Astrocyte (in vitro differentiated cells and primary cell): ENCODE measurements at regions not wholly inside any gene's neighbourhood (a gene's known extent, or its start where the extent isn't known, plus 50 kb on each side); places are given as distances from the start of the nearest gene placed in this dataset.
A peak's percentile ranks its signal among the peaks of the same experiment; 100 is the strongest.

Experiments
- DNase-seq: peaks from one replicate; pipeline ENCODE4 v3.0.0-alpha.2; 2010; ENCODE audit warnings: low read depth
- FAIRE-seq: peaks from 2 replicates; lab custom pipeline; 2011; peaks lifted over from hg19 to GRCh38; lab: Jason Lieb, UNC
- H2AFZ ChIP-seq: 2 replicates; pipeline ENCODE4 v1.6.0; 2012; ENCODE audit warnings: low read depth, low read length, inconsistent platforms
- H3K27ac ChIP-seq: 2 replicates; pipeline ENCODE4 v1.5.1; 2011; ENCODE audit warnings: low read depth, low read length, inconsistent platforms
- H3K27me3 ChIP-seq: 2 replicates; pipeline ENCODE4 v1.6.0; 2011; ENCODE audit warnings: low read length, inconsistent platforms; ENCODE audit not compliant: insufficient read depth
- H3K36me3 ChIP-seq: 2 replicates; pipeline ENCODE4 v1.5.1; 2011; ENCODE audit warnings: low read length, inconsistent platforms; ENCODE audit not compliant: insufficient read depth
- H3K4me1 ChIP-seq: 2 replicates; pipeline ENCODE4 v1.5.1; 2011; ENCODE audit warnings: low read length, inconsistent platforms; ENCODE audit not compliant: insufficient read depth
- H3K4me2 ChIP-seq: 2 replicates; pipeline ENCODE4 v1.6.0; 2012; ENCODE audit warnings: low read length, inconsistent platforms
- H3K4me3 ChIP-seq: 2 replicates; pipeline ENCODE4 v1.5.1; 2011; ENCODE audit warnings: low read depth, mild to moderate bottlenecking, low read length, inconsistent platforms; ENCODE audit not compliant: insufficient read depth
- H3K79me2 ChIP-seq: 2 replicates; pipeline ENCODE4 v1.6.0; 2012; ENCODE audit warnings: mild to moderate bottlenecking, low read length, inconsistent platforms; ENCODE audit not compliant: insufficient read depth
- H3K9ac ChIP-seq: 2 replicates; pipeline ENCODE4 v1.6.0; 2012; ENCODE audit warnings: mild to moderate bottlenecking, low read length, inconsistent platforms
- H3K9me3 ChIP-seq: 2 replicates; pipeline ENCODE4 v1.5.1; 2012; ENCODE audit warnings: low read depth, mild to moderate bottlenecking, low read length, inconsistent platforms; ENCODE audit not compliant: insufficient read depth
- H4K20me1 ChIP-seq: 2 replicates; pipeline ENCODE4 v1.6.0; 2012; ENCODE audit warnings: low read length, inconsistent platforms; ENCODE audit not compliant: insufficient read depth
- H3K27ac Mint-ChIP-seq: one replicate; pipeline ENCODE4 v1.8.0; 2021; ENCODE audit warnings: mild to moderate bottlenecking, mixed read lengths; ENCODE audit not compliant: unreplicated experiment
- H3K27me3 Mint-ChIP-seq: one replicate; pipeline ENCODE4 v1.8.0; 2021; ENCODE audit warnings: low read depth, mixed read lengths; ENCODE audit not compliant: unreplicated experiment
- H3K36me3 Mint-ChIP-seq: one replicate; pipeline ENCODE4 v1.8.0; 2021; ENCODE audit warnings: low read depth, mixed read lengths; ENCODE audit not compliant: unreplicated experiment
- H3K4me1 Mint-ChIP-seq: one replicate; pipeline ENCODE4 v1.8.0; 2021; ENCODE audit warnings: low read depth, mixed read lengths; ENCODE audit not compliant: unreplicated experiment
- H3K4me3 Mint-ChIP-seq: one replicate; pipeline ENCODE4 v1.8.0; 2021; ENCODE audit warnings: mild to moderate bottlenecking, moderate library complexity, mixed read lengths; ENCODE audit not compliant: unreplicated experiment
- H3K9me3 Mint-ChIP-seq: one replicate; pipeline ENCODE4 v1.8.0; 2021; ENCODE audit warnings: mild to moderate bottlenecking, mixed read lengths; ENCODE audit not compliant: unreplicated experiment
- EZH2 ChIP-seq: IDR thresholded peaks from 2 replicates; pipeline ENCODE4 v1.6.1; 2012; ENCODE audit warnings: mild to moderate bottlenecking, low read length, inconsistent platforms; ENCODE audit not compliant: insufficient read depth
- TF ChIP-seq, protein P1 (sequence below): IDR thresholded peaks from 2 replicates; pipeline ENCODE4 v1.5.1; 2011; ENCODE audit warnings: low read depth, mild to moderate bottlenecking, inconsistent platforms, low read length, moderate library complexity; ENCODE audit not compliant: insufficient read depth

DNA sequence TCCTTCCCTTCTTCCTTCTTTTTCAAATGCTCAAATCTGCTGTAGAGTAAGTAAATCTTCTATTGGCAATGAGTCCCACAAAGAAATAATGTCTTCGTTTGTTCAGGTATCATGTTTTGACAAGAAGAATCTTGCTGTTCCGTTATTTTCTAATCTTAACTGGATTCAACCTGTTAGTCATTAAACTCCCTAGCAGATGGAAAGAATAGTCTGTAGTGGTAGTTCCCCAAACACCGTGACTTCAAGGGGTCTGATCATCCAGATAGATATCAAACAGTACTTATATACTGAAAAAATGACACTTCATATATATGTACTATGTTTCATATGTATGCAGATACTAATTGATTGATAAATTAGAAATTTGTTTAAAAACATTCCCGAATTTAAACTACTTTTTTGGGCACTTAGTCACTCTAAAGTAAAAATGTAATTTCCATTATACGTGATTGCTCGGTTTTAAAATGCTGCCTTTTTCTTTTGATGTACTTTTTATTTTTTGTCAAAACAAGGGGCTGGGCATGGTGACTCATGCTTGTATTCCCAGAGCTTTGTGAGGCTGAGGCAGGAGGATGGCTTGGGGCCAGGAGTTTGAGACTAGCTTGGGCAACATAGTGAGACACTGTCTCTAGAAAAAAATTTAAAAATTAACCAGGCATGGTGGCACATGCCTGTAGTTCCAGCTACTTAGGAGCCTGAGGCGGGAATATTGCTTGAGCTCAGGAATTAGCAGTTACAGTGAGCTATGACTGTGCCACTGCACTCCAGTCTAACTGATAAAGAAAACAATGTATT, 335.7 kb upstream of the SNX7 start:
- H3K4me3 ChIP-seq, result no peak overlapping the region
- H3K27me3 ChIP-seq, result no peaks in the 10 kb centered on the region
- peak overlapping the region; percentile 30 for H3K4me2 ChIP-seq
- H3K9ac ChIP-seq, result peak overlapping the region; percentile 26
- H4K20me1 ChIP-seq, result no peaks in the 10 kb centered on the region
- Mint-ChIP-seq H3K9me3 (no peaks in the 10 kb centered on the region), H3K4me3 (no peak overlapping the region), H3K27ac (peak overlapping the region; percentile 95), H3K27me3 (no peaks in the 10 kb centered on the region), H3K4me1 (peaks cover 50% of the 10 kb centered on the region), H3K36me3 (no peaks in the 10 kb centered on the region)
- H3K79me2 ChIP-seq, result no peaks in the 10 kb centered on the region
- peak; percentile 86 for DNase-seq
- H2AFZ ChIP-seq, result no peak overlapping the region
- H3K36me3 ChIP-seq, result no peaks in the 10 kb centered on the region
- no peak for TF ChIP-seq EZH2
- TF ChIP-seq, protein P1, sequence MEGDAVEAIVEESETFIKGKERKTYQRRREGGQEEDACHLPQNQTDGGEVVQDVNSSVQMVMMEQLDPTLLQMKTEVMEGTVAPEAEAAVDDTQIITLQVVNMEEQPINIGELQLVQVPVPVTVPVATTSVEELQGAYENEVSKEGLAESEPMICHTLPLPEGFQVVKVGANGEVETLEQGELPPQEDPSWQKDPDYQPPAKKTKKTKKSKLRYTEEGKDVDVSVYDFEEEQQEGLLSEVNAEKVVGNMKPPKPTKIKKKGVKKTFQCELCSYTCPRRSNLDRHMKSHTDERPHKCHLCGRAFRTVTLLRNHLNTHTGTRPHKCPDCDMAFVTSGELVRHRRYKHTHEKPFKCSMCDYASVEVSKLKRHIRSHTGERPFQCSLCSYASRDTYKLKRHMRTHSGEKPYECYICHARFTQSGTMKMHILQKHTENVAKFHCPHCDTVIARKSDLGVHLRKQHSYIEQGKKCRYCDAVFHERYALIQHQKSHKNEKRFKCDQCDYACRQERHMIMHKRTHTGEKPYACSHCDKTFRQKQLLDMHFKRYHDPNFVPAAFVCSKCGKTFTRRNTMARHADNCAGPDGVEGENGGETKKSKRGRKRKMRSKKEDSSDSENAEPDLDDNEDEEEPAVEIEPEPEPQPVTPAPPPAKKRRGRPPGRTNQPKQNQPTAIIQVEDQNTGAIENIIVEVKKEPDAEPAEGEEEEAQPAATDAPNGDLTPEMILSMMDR, result no peak
- FAIRE-seq, result peak; percentile 60
- peak overlapping the region; percentile 88 for H3K27ac ChIP-seq
- no peaks in the 10 kb centered on the region for H3K9me3 ChIP-seq
- H3K4me1 ChIP-seq, result peaks cover 49% of the 10 kb centered on the region

GRCh38 chr1:98323906-98324358, 337.6 kb upstream of the SNX7 start:
- H3K9ac ChIP-seq, result peak overlapping the region; percentile 63
- H3K4me1 ChIP-seq, result peaks cover 48% of the 10 kb centered on the region
- H3K9me3 ChIP-seq, result no peaks in the 10 kb centered on the region
- H3K9me3 Mint-ChIP-seq, result no peaks in the 10 kb centered on the region
- no peak overlapping the region for H2AFZ ChIP-seq
- DNase-seq (peak; percentile 99), FAIRE-seq (peak; percentile 99)
- H3K36me3 ChIP-seq, result no peaks in the 10 kb centered on the region
- H3K4me1 Mint-ChIP-seq, result peaks cover 49% of the 10 kb centered on the region
- peak overlapping the region; percentile 88 for H3K27ac ChIP-seq
- no peak overlapping the region for H3K4me3 Mint-ChIP-seq
- peak overlapping the region; percentile 70 for H3K4me2 ChIP-seq
- no peak for TF ChIP-seq EZH2
- TF ChIP-seq, protein P1, result no peak
- no peaks in the 10 kb centered on the region for H3K79me2 ChIP-seq
- H3K4me3 ChIP-seq, result no peak overlapping the region
- H3K27me3 ChIP-seq, result no peaks in the 10 kb centered on the region
- no peaks in the 10 kb centered on the region for H4K20me1 ChIP-seq
- no peaks in the 10 kb centered on the region for H3K36me3 Mint-ChIP-seq
- H3K27me3 Mint-ChIP-seq, result no peaks in the 10 kb centered on the region
- H3K27ac Mint-ChIP-seq, result peak overlapping the region; percentile 99

DNA sequence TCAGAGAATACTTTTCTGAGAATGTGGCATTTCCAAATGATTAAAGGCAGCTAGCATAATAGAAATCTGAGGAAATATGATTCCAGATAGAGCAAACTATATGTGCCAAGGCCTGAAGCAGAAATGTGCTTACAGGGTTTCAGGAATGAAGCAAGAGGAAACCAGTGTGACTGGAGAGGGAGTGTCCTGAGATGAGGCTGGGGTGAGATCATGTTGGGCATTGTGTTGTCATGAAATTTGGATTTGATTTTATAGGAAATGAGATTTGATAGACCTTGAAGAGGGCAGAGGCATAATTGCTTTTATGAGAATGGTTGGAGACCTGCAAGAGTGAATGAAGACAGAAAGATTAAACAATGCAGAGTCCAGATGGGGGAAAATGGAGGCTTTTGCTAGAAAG, 338.1 kb upstream of the SNX7 start:
- H3K4me3 Mint-ChIP-seq, result no peak overlapping the region
- no peaks in the 10 kb centered on the region for H3K9me3 Mint-ChIP-seq
- Histone ChIP-seq H3K36me3 (no peaks in the 10 kb centered on the region), H3K4me3 (no peak overlapping the region), H4K20me1 (no peaks in the 10 kb centered on the region), H3K4me1 (peaks cover 48% of the 10 kb centered on the region), H2AFZ (no peak overlapping the region), H3K27ac (peak overlapping the region; percentile 88), H3K4me2 (peak overlapping the region; percentile 70), H3K9me3 (no peaks in the 10 kb centered on the region), H3K79me2 (no peaks in the 10 kb centered on the region), H3K9ac (peak overlapping the region; percentile 63), H3K27me3 (no peaks in the 10 kb centered on the region)
- peaks cover 49% of the 10 kb centered on the region for H3K4me1 Mint-ChIP-seq
- no peak for TF ChIP-seq EZH2
- TF ChIP-seq, protein P1, result no peak
- H3K27ac Mint-ChIP-seq, result peak overlapping the region; percentile 99
- DNase-seq (peak; percentile 88), FAIRE-seq (no peak)
- H3K36me3 Mint-ChIP-seq, result no peaks in the 10 kb centered on the region
- no peaks in the 10 kb centered on the region for H3K27me3 Mint-ChIP-seq
